ENCODE measurements at regions not wholly inside any gene's neighbourhood (a gene's known extent, or its start where the extent isn't known, plus 50 kb on each side); places are given as distances from the start of the nearest gene placed in this dataset.

- TF ChIP-seq ZNF121 (tag by site-specific recombination; IDR thresholded peaks at IDR 0.05) (no peak), ZFP41 (tag by site-specific recombination; IDR thresholded peaks at IDR 0.05; ENCODE audit: borderline replicate concordance) (no peak), SP2 (tag by site-specific recombination; IDR thresholded peaks at IDR 0.05) (no peak), ZNF114 (tag by site-specific recombination; IDR thresholded peaks at IDR 0.05) (no peak), REPIN1 (tag by site-specific recombination; IDR thresholded peaks at IDR 0.05; ENCODE audit: low read depth) (no peak)
Observed at GRCh38 chrX:138127314-138127713, 561.4 kb downstream of the ZIC3 start (continued).

- ChIA-PET POLR2A (no interaction called here), CTCF (interaction anchor here (0.5 to 3.6 kb wide), 15 partner anchors 11 to 1345 kb away, joined by 3 to 26 read pairs (median 4); no protein-coding TSS in a partner anchor)
- TF ChIP-seq ZNF2 (tag by site-specific recombination; IDR thresholded peaks at IDR 0.05) (no peak), CTCF (tag by site-specific recombination; IDR thresholded peaks at IDR 0.05) (0 out of 2 replicates have a peak, but pooled peaks have one; percentile 26), ZNF654 (tag by site-specific recombination; IDR thresholded peaks at IDR 0.05; ENCODE audit: low read depth) (peak; percentile 85), ZNF530 (tag by site-specific recombination; IDR thresholded peaks at IDR 0.05; ENCODE audit: low read depth) (no peak), ZNF645 (tag by site-specific recombination; IDR thresholded peaks at IDR 0.05) (no peak)
- H3K4me3 ChIP-seq (ENCODE audit: low read depth, low read length), result no peak overlapping the region
- no peaks in the 10 kb centered on the region for H3K36me3 ChIP-seq (ENCODE audit: control insufficient read depth in 2 of 2, insufficient read depth in 1 of 2, low read length in 2 of 2)
- H3K4me1 ChIP-seq (ENCODE audit: control insufficient read depth, insufficient read depth, low read length), result no peaks in the 10 kb centered on the region
- H3K9me3 ChIP-seq (ENCODE audit: control insufficient read depth, insufficient read depth, low read depth, low read length), result no peaks in the 10 kb centered on the region
- no peak overlapping the region for H3K27ac ChIP-seq (ENCODE audit: extremely low read depth, low read depth, low read length)
Observed at GRCh38 chrX:138128027-138128671, 562.2 kb downstream of the ZIC3 start.

- CTCF ChIA-PET, result no interaction called here
- H3K27ac ChIP-seq (ENCODE audit: extremely low read depth, low read depth, low read length), result no peak overlapping the region
- no peaks in the 10 kb centered on the region for H3K9me3 ChIP-seq (ENCODE audit: control insufficient read depth, insufficient read depth, low read depth, low read length)
- H3K36me3 ChIP-seq (ENCODE audit: control insufficient read depth in 2 of 2, insufficient read depth in 1 of 2, low read length in 2 of 2), result no peaks in the 10 kb centered on the region
- no peaks in the 10 kb centered on the region for H3K4me1 ChIP-seq (ENCODE audit: control insufficient read depth, insufficient read depth, low read length)
- no peak overlapping the region for H3K4me3 ChIP-seq (ENCODE audit: low read depth, low read length)
- TF ChIP-seq KLF9 (tag by site-specific recombination; IDR thresholded peaks at IDR 0.05; ENCODE audit: low read depth) (no peak), ZNF654 (tag by site-specific recombination; IDR thresholded peaks at IDR 0.05; ENCODE audit: low read depth) (peak; percentile 13; the same call in 1 of the 2 replicates), ZNF600 (tag by site-specific recombination; IDR thresholded peaks at IDR 0.05) (no peak), SCRT2 (tag by site-specific recombination; IDR thresholded peaks at IDR 0.05) (no peak), ZNF302 (tag by site-specific recombination; IDR thresholded peaks at IDR 0.05; ENCODE audit: low read depth) (no peak), ZNF645 (tag by site-specific recombination; IDR thresholded peaks at IDR 0.05) (no peak)
- POLR2A ChIA-PET, result no interaction called here
Observed at GRCh38 chrX:138150709-138151108, 560.8 kb downstream of the FGF13 start.

- H3K27ac ChIP-seq (ENCODE audit: extremely low read depth, low read depth, low read length), result no peak overlapping the region
- ChIA-PET POLR2A (no interaction called here), CTCF (interaction anchor here (1.2 kb wide), 1 partner anchor 589 kb away, joined by 3 read pairs; no protein-coding TSS in a partner anchor)
- no peaks in the 10 kb centered on the region for H3K9me3 ChIP-seq (ENCODE audit: control insufficient read depth, insufficient read depth, low read depth, low read length)
- no peaks in the 10 kb centered on the region for H3K36me3 ChIP-seq (ENCODE audit: control insufficient read depth in 2 of 2, insufficient read depth in 1 of 2, low read length in 2 of 2)
- no peaks in the 10 kb centered on the region for H3K4me1 ChIP-seq (ENCODE audit: control insufficient read depth, insufficient read depth, low read length)
- no peak overlapping the region for H3K4me3 ChIP-seq (ENCODE audit: low read depth, low read length)
- TF ChIP-seq ZNF785 (tag by site-specific recombination; IDR thresholded peaks at IDR 0.05), result no peak
- TF ChIP-seq HOXD13 (CRISPR knock-in tag; IDR thresholded peaks at IDR 0.05; ENCODE audit: borderline replicate concordance), result no peak
- no peak for TF ChIP-seq ZBTB1 (tag by site-specific recombination; IDR thresholded peaks at IDR 0.05)
- TF ChIP-seq ZEB2 (tag by site-specific recombination; IDR thresholded peaks at IDR 0.05), result no peak
- no peak for TF ChIP-seq KLF9 (tag by site-specific recombination; IDR thresholded peaks at IDR 0.05; ENCODE audit: low read depth)
- TF ChIP-seq ZNF585B (tag by site-specific recombination; IDR thresholded peaks at IDR 0.05), result no peak
- no peak for TF ChIP-seq ZBTB48 (tag by site-specific recombination; IDR thresholded peaks at IDR 0.05)
- no peak for TF ChIP-seq TRIM28 (IDR thresholded peaks at IDR 0.05; ENCODE audit: borderline replicate concordance, low read length)
- TF ChIP-seq ZNF571 (tag by site-specific recombination; IDR thresholded peaks at IDR 0.05), result no peak
- TF ChIP-seq ZBTB26 (tag by site-specific recombination; optimal IDR thresholded peaks at IDR 0.05), result no peak
- no peak for TF ChIP-seq ZNF704 (tag by site-specific recombination; IDR thresholded peaks at IDR 0.05)
Observed at GRCh38 chrX:138157850-138158249, 553.7 kb downstream of the FGF13 start.
